NCI-H774 (cell line): ENCODE measurements at regions not wholly inside any gene's neighbourhood (a gene's known extent, or its start where the extent isn't known, plus 50 kb on each side); places are given as distances from the start of the nearest gene placed in this dataset.
"Not testable (repeated sequence)": the region's sequence is repeated elsewhere in the genome, so short reads cannot be mapped to it uniquely, and the experiment has no call there.

Source experiments
- DNase-seq: peaks from one replicate; lab custom pipeline; 2025; lab: John Stamatoyannopoulos, UW

GRCh38 chr4:63275491-63275890, 1133.8 kb downstream of the TECRL start:
- no peak for DNase-seq

GRCh38 chr4:63269156-63269555, 1140.1 kb downstream of the TECRL start:
- no peak for DNase-seq

- DNase-seq = no peak
These were observed 1175.6 kb downstream of the TECRL start for GRCh38 chr4:63233671-63234070.

GRCh38 chr4:63232058-63232457, 1177.2 kb downstream of the TECRL start:
- DNase-seq = no peak

GRCh38 chr4:63226229-63226628, 1183.0 kb downstream of the TECRL start:
- no peak for DNase-seq

- no peak for DNase-seq
These were observed 1186.8 kb downstream of the TECRL start for GRCh38 chr4:63222466-63222865.

- DNase-seq = no peak
These were observed 1187.8 kb downstream of the TECRL start for GRCh38 chr4:63221477-63221876.

GRCh38 chr4:63218856-63219255, 1190.4 kb downstream of the TECRL start:
- no peak for DNase-seq

GRCh38 chr4:63214076-63214475, 1195.2 kb downstream of the TECRL start:
- no peak for DNase-seq

- DNase-seq = no peak
These were observed 1197.3 kb downstream of the TECRL start for GRCh38 chr4:63211776-63212479.

- no peak for DNase-seq
These were observed 1197.9 kb downstream of the TECRL start for GRCh38 chr4:63211375-63211774.

GRCh38 chr4:63193029-63193428, 1216.2 kb downstream of the TECRL start:
- DNase-seq = not testable (repeated sequence)

GRCh38 chr4:63171341-63171740, 1237.9 kb downstream of the TECRL start:
- DNase-seq = no peak

GRCh38 chr4:63170923-63171322, 1238.3 kb downstream of the TECRL start:
- no peak for DNase-seq

GRCh38 chr4:63169836-63170235, 1239.4 kb downstream of the TECRL start:
- no peak for DNase-seq

- DNase-seq = no peak
These were observed 1253.7 kb downstream of the TECRL start for GRCh38 chr4:63155561-63155960.

- no peak for DNase-seq
These were observed 1285.8 kb downstream of the TECRL start for GRCh38 chr4:63123441-63123840.

GRCh38 chr4:63122955-63123354, 1286.3 kb downstream of the TECRL start:
- no peak for DNase-seq

- no peak for DNase-seq
These were observed 1302.7 kb downstream of the TECRL start for GRCh38 chr4:63106600-63106999.

GRCh38 chr4:63105839-63106238, 1303.4 kb downstream of the TECRL start:
- DNase-seq = no peak

GRCh38 chr4:63090641-63091040, 1318.6 kb downstream of the TECRL start:
- no peak for DNase-seq

- no peak for DNase-seq
These were observed 1324.2 kb downstream of the TECRL start for GRCh38 chr4:63085091-63085490.

- DNase-seq = no peak
These were observed 1328.3 kb downstream of the TECRL start for GRCh38 chr4:63080934-63081333.

- DNase-seq = no peak
These were observed 1345.5 kb downstream of the TECRL start for GRCh38 chr4:63063760-63064159.
